Gastrocnemius medialis (tissue), 4 donors: ENCODE measurements at regions not wholly inside any gene's neighbourhood (a gene's known extent, or its start where the extent isn't known, plus 50 kb on each side); places are given as distances from the start of the nearest gene placed in this dataset.

Experiments
- POLR2A ChIP-seq, 2 donors: fragments of 450-650 bp; IDR thresholded peaks; one replicate each; pipeline ENCODE4 v1.6.1; 2017; ENCODE audit warnings: antibody characterized with exemption in 2 of 2, mild to moderate bottlenecking in 2 of 2, moderate library complexity in 2 of 2
- TF ChIP-seq, protein P1 (sequence below), 5 experiments: fragments of 450-650 bp in 3 of 5; fragments of 200-600 bp in 2 of 5; sonication (generic) in 2 of 5; IDR thresholded peaks in 4 of 5; conservative IDR thresholded peaks in 1 of 5; 1 replicate in 4 of 5; 2 replicates in 1 of 5; pipeline ENCODE4 v1.5.1; 2016 to 2019; ENCODE audit warnings: antibody characterized with exemption in 5 of 5, mild to moderate bottlenecking in 3 of 5, moderate library complexity in 3 of 5

DNA sequence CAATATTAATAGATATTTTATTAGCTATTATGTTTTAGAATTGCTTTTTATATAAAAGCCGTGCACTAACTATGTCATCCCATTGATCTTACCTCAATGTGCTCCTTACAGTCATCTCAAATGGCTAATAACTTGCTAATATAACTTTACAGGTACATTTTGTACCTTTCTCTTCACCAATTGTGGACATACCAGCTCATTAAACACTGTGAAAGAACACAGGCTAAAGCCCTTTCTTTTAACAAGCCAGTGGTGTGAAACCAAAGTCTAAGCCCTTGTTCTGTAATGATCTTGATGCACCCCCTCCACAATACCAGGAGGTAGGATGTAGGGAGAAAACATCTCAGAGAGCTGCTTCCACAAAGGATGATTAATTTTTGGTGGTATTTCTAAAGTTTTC lies 675.3 kb upstream of the USP15 start:
- TF ChIP-seq, protein P1, sequence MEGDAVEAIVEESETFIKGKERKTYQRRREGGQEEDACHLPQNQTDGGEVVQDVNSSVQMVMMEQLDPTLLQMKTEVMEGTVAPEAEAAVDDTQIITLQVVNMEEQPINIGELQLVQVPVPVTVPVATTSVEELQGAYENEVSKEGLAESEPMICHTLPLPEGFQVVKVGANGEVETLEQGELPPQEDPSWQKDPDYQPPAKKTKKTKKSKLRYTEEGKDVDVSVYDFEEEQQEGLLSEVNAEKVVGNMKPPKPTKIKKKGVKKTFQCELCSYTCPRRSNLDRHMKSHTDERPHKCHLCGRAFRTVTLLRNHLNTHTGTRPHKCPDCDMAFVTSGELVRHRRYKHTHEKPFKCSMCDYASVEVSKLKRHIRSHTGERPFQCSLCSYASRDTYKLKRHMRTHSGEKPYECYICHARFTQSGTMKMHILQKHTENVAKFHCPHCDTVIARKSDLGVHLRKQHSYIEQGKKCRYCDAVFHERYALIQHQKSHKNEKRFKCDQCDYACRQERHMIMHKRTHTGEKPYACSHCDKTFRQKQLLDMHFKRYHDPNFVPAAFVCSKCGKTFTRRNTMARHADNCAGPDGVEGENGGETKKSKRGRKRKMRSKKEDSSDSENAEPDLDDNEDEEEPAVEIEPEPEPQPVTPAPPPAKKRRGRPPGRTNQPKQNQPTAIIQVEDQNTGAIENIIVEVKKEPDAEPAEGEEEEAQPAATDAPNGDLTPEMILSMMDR (IDR thresholded peaks at IDR 0.05 in 4 of 5, conservative IDR thresholded peaks at IDR 0.05 in 1 of 5), result no peak
- TF ChIP-seq POLR2A (IDR thresholded peaks at IDR 0.05), result no peak
